GM19468 (cell line): ENCODE measurements at regions not wholly inside any gene's neighbourhood (a gene's known extent, or its start where the extent isn't known, plus 50 kb on each side); places are given as distances from the start of the nearest gene placed in this dataset.
"Not testable (repeated sequence)": the region's sequence is repeated elsewhere in the genome, so short reads cannot be mapped to it uniquely, and the experiment has no call there.

Experiments used
- ATAC-seq: cut with Tn5 transposase; IDR thresholded peaks from one replicate; pipeline ENCODE4 v1.9.1; 2021; ENCODE audit warnings: mild to moderate bottlenecking, moderate library complexity, moderate number of reproducible peaks; ENCODE audit not compliant: unreplicated experiment; ENCODE audit errors: extremely low read depth

DNA sequence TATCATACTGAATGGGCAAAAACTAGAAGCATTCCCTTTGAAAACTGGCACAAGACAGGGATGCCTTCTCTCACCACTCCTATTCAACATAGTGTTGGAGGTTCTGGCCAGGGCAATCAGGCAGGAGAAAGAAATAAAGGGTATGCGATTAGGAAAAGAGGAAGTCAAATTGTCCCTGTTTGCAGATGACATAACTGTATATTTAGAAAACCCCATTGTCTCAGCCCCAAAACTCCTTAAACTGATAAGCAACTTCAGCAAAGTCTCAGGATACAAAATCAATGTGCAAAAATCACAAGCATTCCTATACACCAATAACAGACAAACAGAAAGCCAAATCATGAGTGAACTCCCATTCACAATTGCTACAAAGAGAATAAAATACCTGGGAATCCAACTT, 52.5 kb upstream of the CCDC71L start:
- not testable (repeated sequence) for ATAC-seq

DNA sequence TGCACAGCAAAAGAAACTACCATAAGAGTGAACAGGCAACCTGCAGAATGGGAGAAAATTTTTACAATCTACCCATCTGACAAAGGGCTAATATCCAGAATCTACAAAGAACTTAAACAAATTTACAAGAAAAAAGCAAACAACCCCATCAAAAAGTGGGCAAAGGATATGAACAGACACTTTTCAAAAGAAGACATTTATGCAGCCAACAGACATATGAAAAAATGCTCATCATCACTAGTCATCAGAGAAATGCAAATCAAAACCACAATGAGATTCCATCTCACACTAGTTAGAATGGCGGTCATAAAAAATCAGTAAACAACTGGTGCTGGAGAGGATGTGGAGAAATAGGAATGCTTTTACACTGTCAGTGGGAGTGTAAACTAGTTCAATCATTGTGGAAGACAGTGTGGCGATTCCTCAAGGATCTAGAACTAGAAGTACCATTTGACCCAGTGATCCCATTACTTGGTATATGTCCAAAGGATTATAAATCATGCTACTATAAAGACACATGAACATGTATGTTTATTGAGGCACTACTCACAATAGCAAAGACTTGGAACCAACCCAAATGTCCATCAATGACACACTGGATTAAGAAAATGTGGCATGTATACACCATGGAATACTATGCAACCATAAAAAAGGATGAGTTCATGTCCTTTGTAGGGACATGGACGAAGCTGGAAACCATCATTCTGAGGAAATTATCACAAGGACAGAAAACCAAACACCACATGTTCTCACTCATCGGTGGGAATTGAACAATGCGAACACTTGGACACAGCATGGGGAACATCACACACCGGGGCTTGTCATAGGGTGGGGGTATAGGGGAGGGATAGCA, 53.9 kb upstream of the CCDC71L start:
- ATAC-seq, result not testable (repeated sequence)

DNA sequence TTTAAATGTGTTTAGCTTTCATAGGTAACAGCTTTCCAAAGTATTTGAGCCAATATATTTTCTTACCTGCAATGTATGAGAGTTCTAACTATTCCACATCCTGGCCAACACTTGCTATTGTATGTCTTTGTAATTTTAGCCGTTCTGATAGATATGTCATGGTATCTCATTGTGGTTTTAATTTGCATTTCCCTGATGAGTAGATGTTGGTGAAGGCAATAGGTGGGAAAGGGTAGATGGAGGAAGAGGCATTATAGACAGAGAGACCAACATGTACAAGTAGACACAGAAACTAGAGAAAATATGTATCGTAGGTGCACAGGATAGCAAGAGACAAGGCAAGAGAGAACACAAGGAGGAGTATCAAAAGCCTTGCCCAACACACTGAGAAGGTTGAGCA, 54.8 kb upstream of the CCDC71L start:
- no peak for ATAC-seq

DNA sequence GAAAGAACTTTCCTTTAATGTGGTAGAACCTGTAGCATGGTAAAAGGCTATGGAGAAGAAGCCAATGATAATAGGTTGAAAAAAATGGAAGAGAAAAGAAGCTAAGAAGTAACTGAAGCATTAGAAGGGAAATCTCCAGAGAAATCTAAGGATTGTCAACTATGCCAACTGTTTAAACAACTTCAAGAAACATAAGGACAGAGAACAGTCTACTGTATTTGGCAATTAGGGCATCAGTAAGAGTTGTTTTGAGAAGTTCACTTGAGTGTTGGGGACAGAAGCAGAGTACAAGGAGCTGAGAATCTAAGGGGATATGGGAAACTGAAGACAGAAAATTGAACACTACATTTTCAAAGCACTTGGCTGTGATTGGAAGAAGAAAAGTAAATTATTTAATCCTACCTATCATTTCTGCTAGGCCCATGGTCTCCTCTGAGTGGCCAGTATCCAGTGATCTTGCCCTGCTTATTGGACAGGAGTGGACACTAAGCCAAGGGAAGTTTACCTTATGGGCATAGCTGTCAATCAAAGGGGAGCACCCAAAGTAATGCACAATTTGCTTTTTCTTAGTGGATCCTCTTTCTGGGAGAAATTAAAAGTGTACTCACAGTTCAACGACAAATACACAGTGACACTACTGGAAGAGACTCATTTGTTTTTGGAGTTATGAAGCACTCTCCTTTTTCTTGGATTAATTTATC, 56.4 kb upstream of the CCDC71L start:
- no peak for ATAC-seq

DNA sequence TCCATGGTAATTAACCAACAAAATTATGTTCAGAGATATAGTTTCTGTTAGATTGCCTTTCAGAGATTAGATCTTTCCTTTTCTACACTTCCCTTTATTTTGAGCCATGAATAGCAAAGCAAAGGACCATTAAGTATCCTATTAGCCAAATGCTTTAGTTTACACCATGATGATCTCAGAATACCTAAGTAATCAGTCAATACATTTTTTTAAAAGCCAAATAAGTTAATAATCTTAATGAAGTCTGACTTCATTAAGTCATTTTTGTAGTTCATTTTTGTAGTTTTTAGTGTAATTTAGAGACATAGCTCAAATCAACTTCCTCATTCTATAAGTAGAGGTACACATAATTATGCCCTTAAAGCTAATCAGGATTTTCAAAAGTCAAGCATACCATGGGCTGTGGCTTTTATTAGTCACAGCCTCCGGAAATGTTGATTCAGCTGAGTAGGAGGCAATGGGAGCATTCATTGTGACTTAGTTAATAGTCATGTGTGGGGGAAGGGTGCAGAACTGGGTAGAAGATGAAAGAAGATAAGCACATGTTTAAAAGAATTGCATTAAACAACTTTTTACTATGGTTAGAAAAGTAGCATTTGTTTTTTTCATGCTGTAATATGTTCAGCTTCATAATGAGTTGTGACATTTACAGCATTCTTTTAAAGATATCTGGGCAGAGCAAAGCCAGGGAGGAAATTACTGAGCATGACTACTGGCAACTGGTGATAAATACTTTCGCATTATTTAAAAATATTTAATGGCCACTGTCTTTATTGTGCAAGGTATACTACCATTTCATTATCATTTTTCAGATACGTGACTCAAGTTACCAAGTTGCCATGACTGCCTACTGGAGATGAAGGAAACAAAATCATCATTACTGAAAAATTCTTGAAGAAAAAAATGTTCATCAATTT, 57.3 kb upstream of the CCDC71L start:
- ATAC-seq, result peak; percentile 57

DNA sequence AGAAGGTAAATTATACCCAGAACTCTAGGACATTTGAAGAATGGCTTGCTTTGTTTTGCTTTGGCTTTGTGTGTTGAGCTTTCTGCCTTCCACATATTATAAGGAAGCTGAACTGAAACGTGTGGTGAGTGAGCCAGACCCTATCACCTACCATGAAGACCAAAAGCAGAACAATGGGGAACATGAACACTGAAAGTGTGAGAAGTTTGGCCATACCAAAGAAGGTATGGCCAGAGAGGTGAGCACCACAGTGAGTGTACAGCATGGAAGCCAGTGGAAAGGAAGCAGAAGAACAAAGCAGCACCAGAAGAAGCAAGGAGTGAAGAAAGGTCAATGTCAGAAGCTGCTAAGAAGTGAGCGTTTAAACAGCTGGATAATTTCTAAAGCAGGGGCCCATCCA, 59.7 kb upstream of the CCDC71L start:
- peak; percentile 34 for ATAC-seq

DNA sequence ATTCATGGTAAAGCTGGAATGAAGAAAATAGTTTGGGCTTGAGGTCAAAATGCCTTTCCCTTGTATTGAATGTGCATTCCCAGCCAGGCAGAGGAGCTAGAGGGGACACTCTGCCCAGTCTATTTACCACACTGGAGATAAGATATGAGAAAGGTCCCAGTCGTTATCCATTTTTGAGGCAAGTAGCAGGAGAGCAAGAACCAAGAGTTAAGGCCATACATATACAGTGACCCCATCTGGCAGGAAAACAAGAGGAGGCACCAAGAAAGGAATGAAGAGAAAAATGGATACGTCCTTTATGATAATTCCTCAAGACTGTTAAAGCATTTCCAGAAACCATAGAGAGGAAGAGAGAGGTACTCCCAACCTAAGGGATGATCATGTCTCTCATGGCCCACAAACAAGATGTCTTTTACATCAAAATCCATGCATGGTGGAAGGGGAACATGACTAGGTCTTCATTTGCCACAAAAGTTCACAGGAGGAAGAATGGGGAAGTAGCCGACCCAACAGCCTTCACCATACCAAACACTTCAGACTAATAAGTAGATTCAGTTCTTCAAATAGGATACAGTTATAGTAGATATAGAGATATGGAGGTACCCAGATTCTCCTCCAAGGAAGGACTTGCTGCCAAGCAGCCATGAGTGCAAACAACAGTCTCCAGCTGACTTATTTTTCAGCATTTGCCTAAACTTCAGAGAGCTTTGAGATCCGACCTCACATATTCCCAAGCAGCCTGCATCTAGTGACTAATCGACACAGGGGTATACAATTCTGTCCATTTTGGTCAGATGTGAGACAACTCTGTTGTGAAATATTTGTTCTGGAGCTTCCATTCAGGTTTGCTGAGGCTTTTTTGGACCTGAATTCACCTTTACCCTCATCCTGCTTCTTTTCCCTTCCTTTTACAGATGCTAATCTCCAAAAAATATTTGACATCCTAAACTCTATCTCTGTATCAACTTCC, 61.1 kb upstream of the CCDC71L start:
- no peak for ATAC-seq

DNA sequence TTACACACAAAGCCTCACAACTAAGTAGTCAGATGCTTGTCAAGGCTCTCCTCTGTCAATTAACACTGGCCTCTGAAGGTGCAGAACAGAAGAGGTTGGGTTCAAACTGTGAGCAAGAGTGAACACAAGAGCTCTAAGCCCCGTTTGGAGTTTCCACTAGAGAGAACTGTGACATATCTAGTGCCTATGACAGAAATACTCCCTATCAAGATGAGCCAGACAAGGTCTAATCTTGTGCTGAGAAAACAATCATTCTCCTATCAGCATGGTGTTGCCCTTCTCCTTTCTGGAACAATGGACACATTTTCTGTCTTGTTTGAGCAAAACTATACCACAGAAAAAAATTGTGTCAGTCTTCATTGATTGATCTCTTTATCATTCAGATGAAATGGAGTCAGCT, 62.4 kb upstream of the CCDC71L start:
- ATAC-seq, result no peak

DNA sequence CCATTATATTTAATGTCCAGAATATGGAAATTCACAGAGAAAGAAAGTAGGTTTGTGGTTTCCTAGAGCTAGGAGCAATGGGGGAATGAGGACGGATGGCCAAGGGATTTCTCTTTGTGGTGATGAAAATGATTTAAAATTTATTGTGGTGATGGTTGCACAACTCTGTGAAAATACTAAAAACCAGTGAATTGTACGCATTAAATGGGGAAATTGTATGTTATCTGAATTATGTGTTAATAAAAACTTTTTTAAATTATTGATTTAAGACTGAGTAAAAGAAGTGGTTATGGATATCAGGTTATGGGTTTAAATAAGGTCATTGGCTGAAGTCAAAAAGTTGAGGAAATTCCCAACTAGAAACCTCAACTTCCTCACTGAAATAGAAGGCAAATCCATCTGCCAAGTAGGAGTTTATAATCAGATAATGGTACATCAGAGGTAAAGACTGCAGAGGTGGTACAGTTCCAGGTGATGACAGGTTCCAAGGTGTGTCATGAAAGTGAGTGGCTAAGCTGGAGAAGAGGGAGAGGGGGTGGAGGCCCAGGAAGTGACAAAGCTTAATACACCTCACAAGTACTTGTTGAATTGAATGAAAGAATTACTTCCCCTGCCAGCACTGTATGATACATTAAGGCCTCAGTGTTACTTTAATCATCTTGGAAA, 68.9 kb upstream of the CCDC71L start:
- ATAC-seq, result no peak

DNA sequence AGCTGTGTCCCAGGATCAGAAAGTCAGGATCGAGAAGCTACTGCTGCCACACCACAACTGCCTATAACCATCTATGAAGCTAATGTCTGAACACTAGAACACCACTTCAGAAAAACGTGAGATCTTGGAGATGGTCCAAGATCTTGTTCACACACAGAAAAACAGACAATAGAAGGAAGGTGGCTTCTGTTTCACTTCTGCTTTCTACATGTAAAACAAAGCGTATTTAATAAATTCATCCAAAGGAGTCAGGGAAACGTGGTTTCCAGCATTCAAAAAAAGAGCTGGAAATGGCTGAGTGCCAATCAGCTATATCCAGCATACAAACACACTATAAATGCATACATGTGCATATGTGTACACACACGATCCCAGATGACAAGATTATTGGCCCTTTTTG, 70.2 kb upstream of the CCDC71L start:
- ATAC-seq, result peak; percentile 48

DNA sequence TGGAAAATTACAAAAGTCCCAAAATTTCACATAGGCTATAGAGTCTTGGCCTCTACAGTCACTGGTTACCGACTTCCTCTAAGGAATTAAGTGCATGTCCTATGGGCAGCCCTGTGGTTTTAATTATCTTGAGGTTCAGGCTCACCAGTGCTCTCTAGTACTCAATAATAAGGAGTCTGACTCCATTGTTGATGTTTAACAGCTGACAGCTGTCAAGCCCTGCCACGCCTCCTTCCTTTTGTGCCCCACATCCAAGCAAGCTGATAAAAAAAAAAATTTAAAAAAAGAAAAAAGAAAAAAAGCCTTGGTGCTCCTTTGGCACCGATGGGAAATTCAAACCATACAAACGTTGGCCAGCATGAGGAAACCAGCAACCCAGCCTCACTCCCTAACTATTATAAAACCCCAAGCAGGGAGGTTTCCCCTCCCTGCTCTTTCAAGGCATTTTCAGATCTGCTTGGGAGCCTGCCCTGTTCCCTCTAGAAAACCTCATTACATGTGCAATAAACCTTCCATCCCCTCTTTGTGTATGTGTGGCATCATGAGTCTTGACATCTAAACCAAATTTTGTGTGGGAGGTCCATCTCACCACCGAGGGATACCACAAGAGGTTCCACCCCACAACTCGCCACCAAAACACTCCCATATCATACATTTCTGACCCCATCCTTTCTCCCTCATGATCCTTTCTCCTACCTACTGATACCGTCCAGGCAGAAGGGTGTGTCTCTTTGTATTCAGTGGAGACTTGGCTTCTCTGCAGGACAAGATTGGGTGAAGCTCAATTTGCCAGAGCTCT, 70.9 kb upstream of the CCDC71L start:
- ATAC-seq, result no peak

DNA sequence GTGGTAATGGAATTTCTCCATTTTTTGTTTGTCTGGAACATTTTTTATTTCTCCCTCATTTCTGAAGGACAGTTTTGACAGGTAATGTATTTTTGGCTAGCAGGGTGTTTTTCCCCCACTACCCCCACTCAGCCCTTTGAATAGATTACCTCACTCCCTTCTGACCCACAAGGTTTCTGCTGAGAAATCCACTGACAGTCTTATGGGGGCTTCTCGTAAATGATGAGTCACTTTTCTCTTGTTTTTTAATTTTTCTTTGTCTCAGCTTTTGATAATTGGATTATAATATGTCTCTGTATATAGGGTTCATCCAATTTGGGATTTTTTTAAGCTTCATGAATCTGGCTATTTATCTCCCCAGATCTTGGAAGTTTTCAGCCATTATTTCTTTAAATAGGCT, 74.7 kb upstream of the CCDC71L start:
- ATAC-seq, result no peak

DNA sequence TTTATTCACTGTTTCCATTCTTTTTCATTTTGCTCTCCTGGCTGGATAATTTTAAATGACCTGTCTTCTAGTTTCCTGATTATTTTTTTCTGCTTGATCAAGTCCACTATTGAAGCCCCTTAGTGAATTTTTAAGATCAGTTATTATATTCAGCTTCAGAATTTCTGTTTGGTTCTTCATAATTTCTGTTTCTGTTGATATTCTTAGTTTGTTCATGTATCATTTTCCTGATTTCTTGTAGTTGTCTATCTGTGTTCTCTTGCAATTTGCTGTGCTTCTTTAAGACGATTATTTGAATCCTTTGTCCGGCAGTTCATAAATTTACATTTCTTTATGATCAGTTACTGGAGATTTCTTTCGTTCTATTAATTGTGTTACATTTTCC, 75.2 kb upstream of the CCDC71L start:
- no peak for ATAC-seq

DNA sequence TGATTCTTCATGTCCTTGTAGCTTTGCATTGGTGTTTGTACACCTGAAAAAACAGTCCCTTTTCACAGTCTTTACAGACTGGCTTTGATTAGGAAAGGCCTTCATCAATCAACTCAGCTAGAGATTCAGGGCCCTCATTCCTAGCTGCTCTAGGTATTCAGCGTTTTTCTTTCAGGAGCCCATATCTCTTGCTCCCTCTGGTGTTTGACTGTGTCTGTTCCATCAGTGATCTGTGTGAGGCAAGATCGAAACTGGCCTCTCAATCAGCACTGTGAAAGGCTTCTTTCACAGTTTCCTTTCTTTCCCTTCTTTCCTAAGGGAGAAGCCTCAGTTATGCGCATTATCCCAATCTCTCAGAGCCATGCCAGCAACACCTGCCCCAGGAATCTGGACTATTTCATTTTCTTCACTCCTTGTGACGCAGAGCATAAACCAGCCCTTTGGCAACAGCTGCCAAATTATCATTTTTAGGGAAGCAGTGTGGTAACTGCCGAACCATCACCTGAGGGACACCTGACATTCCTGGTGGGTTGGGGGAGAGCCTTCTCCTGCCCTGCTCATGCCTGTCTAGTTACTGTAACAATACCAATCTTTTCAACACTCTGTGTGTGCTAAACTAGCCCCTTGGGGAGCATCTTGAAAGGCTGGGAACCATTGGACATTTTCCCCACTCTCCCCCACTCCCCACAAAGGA, 75.7 kb upstream of the CCDC71L start:
- ATAC-seq, result no peak

DNA sequence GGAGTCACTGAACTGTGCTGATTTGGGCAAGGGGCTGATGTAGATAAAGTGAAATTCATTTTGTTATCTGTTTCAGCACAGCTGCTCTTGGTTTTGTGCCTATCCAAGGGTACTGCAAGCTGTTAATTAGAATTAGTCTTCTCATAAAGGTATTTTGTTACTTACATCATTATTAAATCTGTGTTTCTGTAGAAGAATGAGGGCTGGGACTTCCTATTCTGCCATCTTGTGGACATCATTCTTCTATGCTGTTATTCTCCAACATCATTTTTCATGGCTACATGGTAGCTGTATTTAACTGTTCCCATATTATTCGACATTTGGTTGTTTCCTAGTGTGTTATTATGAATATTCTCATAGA, 76.2 kb upstream of the CCDC71L start:
- no peak for ATAC-seq

DNA sequence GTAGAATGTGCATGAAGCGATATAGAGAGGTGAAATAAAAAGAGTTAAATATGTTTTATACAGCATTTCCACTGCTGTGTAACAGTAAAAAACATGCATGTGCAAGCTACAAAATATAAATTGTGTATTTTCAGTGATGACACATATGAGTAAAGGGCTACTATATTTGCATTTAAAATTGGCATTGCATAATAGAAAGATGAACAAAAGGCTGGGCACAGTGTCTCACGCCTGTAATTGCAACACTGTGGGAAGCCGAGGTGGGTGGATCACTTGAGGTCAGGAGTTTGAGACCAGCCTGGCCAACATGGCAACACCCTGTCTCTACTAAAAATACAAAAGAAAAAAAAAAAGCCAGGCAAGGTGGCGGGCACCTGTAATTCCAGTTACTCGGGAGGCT, 79.8 kb upstream of the CCDC71L start:
- ATAC-seq, result no peak

DNA sequence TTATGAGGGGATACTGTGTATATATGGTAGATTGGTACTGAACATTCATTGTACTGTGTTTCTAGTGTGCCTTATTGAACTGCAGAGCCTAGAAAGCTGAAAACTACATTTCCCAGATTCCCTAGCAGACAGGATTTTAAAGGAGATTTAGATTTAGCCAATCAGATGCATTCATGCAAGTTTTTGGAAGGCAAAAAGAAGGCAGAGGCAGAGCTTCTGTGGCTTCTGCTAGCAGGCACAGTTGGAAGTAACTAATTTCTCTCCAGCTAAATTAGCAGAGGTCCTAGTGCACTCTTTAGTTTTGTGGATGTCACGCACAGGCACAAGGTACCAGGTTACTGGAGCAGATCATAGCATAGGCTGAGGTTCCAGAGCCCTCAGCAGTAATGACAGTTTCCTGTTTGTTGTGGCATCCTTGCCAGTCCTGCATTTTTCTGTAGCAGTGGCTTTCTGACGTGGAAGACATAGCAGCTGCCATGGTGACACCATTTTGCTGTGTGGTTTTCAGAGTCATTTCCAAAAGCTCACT, 83.7 kb upstream of the CCDC71L start:
- no peak for ATAC-seq

DNA sequence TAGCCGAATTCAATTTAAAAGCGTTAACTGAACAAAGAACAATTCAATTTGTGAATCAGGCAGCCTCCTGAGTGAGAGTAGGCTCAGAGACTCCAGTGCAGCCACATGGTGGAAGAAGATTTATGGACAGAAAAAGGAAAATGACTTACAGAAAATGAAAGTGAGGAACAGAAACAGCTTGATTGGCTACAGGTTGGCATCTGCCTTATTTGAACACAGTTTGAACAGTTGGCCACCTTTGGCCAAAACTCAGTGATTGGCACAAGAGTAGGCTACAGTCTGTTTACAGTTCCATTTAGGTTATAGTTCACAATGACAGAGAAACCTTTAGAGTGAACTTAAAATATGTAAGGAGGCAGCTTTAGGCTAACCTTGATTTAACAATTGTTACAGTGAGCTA, 86.3 kb upstream of the CCDC71L start:
- not testable (repeated sequence) for ATAC-seq
